Suprapubic skin (tissue), 4 donors: ENCODE measurements at regions not wholly inside any gene's neighbourhood (a gene's known extent, or its start where the extent isn't known, plus 50 kb on each side); places are given as distances from the start of the nearest gene placed in this dataset.
A peak's percentile ranks its signal among the peaks of the same experiment; 100 is the strongest.

Experiments used
- DNase-seq, 2 donors: peaks; one replicate each; pipeline ENCODE4 v3.0.0-alpha.2; 2019; ENCODE audit warnings: low spot score in 2 of 2
- H3K27ac ChIP-seq: fragments of 200-600 bp; sonication (generic); one replicate; pipeline ENCODE4 v1.5.1; 2019
- H3K27me3 ChIP-seq: fragments of 200-600 bp; sonication (generic); one replicate; pipeline ENCODE4 v1.5.1; 2019
- H3K36me3 ChIP-seq: fragments of 200-600 bp; sonication (generic); one replicate; pipeline ENCODE4 v1.5.1; 2019
- H3K4me1 ChIP-seq: fragments of 200-600 bp; sonication (generic); one replicate; pipeline ENCODE4 v1.5.1; 2019
- H3K4me3 ChIP-seq: fragments of 200-600 bp; sonication (generic); one replicate; pipeline ENCODE4 v1.5.1; 2019; ENCODE audit warnings: mild to moderate bottlenecking
- H3K9me3 ChIP-seq: fragments of 200-600 bp; sonication (generic); one replicate; pipeline ENCODE4 v1.5.1; 2019
- CTCF ChIP-seq, 2 donors: fragments of 200-600 bp in 1 of 2; fragments of 450-650 bp in 1 of 2; sonication (generic) in 1 of 2; IDR thresholded peaks; one replicate each; pipeline ENCODE4 v1.5.1; 2016 to 2019; ENCODE audit warnings: antibody characterized with exemption in 2 of 2, mild to moderate bottlenecking in 1 of 2, moderate library complexity in 1 of 2
- EP300 ChIP-seq: sonication (generic); formaldehyde crosslinking; IDR thresholded peaks from one replicate; pipeline ENCODE4 v1.6.1; 2017; ENCODE audit warnings: antibody characterized with exemption
- POLR2A ChIP-seq, 2 donors: fragments of 450-650 bp; IDR thresholded peaks; one replicate each; pipeline ENCODE4 v1.6.1; 2017; ENCODE audit warnings: antibody characterized with exemption in 2 of 2, mild to moderate bottlenecking in 2 of 2, moderate library complexity in 2 of 2
- POLR2AphosphoS5 ChIP-seq, 3 donors: sonication (generic); formaldehyde crosslinking; IDR thresholded peaks; one replicate each; pipeline ENCODE4 v1.6.1; 2017; ENCODE audit warnings: antibody characterized with exemption in 3 of 3
- WGBS: methylation state at CpG from one replicate; pipeline ENCODE4 v1.1.5; 2018; 5-methylcytosine and 5-hydroxymethylcytosine counted together

DNA sequence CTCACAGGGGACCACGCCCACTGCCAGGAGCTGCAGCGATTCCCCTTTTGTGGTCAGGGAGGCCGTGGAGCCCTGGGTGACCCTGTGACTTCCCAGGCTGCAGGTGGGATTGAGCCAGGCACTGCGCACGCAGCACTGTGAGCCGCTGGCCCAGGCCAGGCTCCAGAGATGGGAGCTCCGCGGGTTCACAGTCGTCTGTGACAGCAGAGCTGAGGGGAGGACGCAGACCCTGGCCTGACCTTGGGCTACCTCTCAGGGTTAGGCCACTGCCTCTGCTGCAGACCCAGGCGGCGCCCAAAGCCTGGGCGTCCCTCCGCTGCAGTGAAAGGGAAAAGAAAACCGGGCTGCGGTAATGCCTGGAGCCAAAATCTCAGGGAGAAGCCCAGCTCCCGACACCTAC is 107.5 kb upstream of the GPR26 start:
- 64% methylated on average over 13 of the region's 17 CpGs for WGBS
- Histone ChIP-seq H3K4me1 (peaks cover 3% of the 10 kb centered on the region), H3K27me3 (peaks cover 36% of the 10 kb centered on the region), H3K27ac (no peak overlapping the region), H3K9me3 (no peaks in the 10 kb centered on the region), H3K4me3 (no peak overlapping the region), H3K36me3 (no peaks in the 10 kb centered on the region)
- DNase-seq, result peak; percentile 50 to 52
- TF ChIP-seq POLR2AphosphoS5 (IDR thresholded peaks at IDR 0.05) (no peak), EP300 (no peak), CTCF (IDR thresholded peaks at IDR 0.05) (no peak), POLR2A (IDR thresholded peaks at IDR 0.05) (no peak)

DNA sequence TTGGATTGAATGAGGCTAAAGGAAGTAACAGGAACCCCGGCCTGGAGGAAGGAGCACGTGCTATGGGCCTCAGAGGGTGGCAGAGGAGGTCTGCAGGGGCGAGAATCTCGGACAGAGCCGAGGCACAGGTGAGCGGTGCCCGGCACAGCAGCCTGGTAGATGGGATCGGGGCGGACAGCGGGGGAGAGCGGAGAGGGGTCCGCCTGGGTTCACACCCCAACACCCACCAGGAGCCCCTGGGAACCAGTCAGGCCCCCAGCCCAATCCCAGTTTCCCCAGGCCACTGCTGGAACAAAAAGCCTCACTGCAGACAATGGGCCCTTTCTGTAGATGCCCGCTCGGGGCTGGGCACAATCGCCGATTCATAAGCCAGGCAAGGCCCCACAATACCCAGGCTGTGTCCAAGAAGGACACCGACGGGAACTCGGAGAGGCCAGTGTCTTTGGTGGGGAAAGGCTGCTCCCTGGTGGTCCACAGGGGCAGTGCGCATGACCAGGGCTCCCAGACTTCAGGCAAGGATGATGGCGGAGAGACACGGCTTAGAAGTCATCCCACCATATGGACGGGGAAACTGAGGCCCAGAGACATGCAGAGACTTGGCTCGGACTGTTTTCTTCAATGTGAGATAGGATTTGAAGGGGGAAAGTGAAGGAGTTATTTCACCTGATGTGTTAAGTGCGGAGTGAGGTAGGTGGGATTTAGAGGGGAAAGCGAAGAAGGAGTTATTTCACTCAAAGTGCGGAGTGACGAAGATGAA is 106.9 kb upstream of the GPR26 start:
- H3K4me3 ChIP-seq, result no peak overlapping the region
- H3K36me3 ChIP-seq, result no peaks in the 10 kb centered on the region
- H3K27ac ChIP-seq, result no peak overlapping the region
- peaks cover 35% of the 10 kb centered on the region for H3K27me3 ChIP-seq
- 68% methylated on average over 20 of the region's 28 CpGs for WGBS
- H3K9me3 ChIP-seq, result no peaks in the 10 kb centered on the region
- peaks cover 3% of the 10 kb centered on the region for H3K4me1 ChIP-seq
- peak; percentile 75 to 85 for DNase-seq
- TF ChIP-seq CTCF (IDR thresholded peaks at IDR 0.05), result peak; percentile 84 to 96
- no peak for TF ChIP-seq POLR2A (IDR thresholded peaks at IDR 0.05)

DNA sequence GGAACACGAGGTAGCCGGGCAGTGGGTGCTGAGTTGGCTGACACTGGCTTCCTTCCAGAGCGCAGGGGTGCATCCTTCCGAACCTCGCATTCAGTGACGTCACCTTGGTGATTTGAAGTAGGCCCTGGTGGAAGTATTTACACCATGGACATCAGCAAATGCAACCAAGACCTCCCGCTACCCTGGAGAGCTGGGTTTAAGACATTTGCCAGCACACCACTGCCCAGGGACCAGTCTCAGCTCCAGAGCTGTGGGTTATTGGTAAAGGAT is 106.4 kb upstream of the GPR26 start:
- peak; percentile 57 to 61 for DNase-seq
- Histone ChIP-seq H3K27ac (no peak overlapping the region), H3K4me3 (no peak overlapping the region), H3K36me3 (no peaks in the 10 kb centered on the region), H3K27me3 (peaks cover 32% of the 10 kb centered on the region), H3K9me3 (no peaks in the 10 kb centered on the region), H3K4me1 (peaks cover 3% of the 10 kb centered on the region)
- 71% methylated on average over 7 of the region's 7 CpGs for WGBS
- TF ChIP-seq CTCF (IDR thresholded peaks at IDR 0.05), result no peak
- TF ChIP-seq POLR2A (IDR thresholded peaks at IDR 0.05), result no peak
- TF ChIP-seq POLR2AphosphoS5 (IDR thresholded peaks at IDR 0.05), result no peak
- no peak for TF ChIP-seq EP300

DNA sequence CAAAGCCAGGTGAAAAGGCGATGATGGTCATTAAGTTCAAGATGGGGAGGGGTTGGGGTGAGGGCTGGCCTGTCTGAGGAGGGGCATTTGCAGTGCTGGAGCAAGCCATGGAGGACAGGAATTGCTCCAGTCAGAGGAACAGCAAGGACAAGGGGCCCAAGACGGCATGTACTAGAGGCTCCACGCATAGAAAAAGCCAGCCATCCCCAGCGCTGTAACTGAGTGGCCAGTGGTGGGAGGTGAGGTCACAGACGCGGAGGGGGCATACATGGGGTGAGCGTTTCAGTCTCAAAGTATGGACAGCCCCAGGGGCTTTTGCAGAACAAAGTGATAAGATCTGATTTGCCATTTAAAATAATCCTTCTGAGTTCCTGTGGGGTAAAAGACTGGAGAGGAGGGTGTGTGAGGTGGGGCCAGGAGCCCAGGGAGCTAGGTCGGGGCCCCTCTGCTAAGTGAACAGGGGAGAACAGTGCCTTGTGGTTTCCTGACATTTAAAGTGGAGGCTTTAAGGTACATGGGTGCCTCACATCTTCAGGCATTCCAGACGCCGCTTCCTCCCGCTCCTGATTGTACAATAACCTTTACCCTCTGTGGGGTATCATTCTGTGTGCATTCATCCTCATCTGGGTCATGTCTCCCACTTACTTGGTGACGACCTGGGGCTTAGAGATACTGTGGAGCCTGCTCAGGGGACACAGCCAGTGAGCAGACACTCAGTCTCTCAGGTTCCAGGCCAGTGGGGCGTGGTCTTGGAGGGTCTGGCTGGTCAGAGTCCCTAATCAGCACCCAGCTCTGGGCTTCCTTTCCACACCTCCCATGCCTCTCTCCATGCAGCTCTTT is 105.6 kb upstream of the GPR26 start:
- TF ChIP-seq CTCF (IDR thresholded peaks at IDR 0.05) (no peak), POLR2A (IDR thresholded peaks at IDR 0.05) (no peak), EP300 (no peak), POLR2AphosphoS5 (IDR thresholded peaks at IDR 0.05) (no peak)
- WGBS, result 71% methylated on average over 11 of the region's 13 CpGs
- peak; percentile 29 to 61 for DNase-seq
- Histone ChIP-seq H3K4me1 (peaks cover 3% of the 10 kb centered on the region), H3K36me3 (no peaks in the 10 kb centered on the region), H3K9me3 (no peaks in the 10 kb centered on the region), H3K27me3 (peaks cover 24% of the 10 kb centered on the region), H3K4me3 (no peak overlapping the region), H3K27ac (no peak overlapping the region)

DNA sequence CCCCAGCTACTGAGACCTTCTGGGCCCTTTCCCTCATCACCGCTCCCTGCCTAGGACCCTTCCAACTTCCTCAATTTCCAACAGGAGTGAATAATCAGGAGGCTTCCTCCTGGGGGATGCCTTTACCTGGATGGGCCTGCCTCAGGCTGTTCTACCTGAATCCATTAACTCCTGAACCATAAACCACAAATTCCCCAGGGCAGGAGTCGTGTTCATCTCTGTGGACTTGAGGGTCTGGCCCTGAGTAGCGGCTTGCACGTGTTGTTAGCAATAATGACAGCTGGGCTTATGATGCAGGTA is 105.1 kb upstream of the GPR26 start:
- Histone ChIP-seq H3K36me3 (no peaks in the 10 kb centered on the region), H3K9me3 (no peaks in the 10 kb centered on the region), H3K27ac (no peak overlapping the region), H3K27me3 (peaks cover 26% of the 10 kb centered on the region), H3K4me3 (no peak overlapping the region), H3K4me1 (peaks cover 3% of the 10 kb centered on the region)
- TF ChIP-seq EP300 (no peak), POLR2AphosphoS5 (IDR thresholded peaks at IDR 0.05) (no peak), POLR2A (IDR thresholded peaks at IDR 0.05) (no peak), CTCF (IDR thresholded peaks at IDR 0.05) (no peak)
- WGBS, result 65% methylated on average over 4 of the region's 4 CpGs
- peak; percentile 18 to 61 for DNase-seq
